K562 (cell line): ENCODE measurements at regions not wholly inside any gene's neighbourhood (a gene's known extent, or its start where the extent isn't known, plus 50 kb on each side); places are given as distances from the start of the nearest gene placed in this dataset.

ENCODE experiments used
- ESRRA ChIP-seq: fragments of 450-650 bp; IDR thresholded peaks from 2 replicates; pipeline ENCODE4 v1.6.1; 2014; ENCODE audit warnings: low read depth, mild to moderate bottlenecking, moderate library complexity, borderline replicate concordance
- KAT7 ChIP-seq: sonication (generic); formaldehyde crosslinking; IDR thresholded peaks from 2 replicates; pipeline ENCODE4 v1.8.0; 2022; ENCODE audit warnings: missing genetic modification reagents, mild to moderate bottlenecking, borderline replicate concordance
- MAFF ChIP-seq: IDR thresholded peaks from 2 replicates; pipeline ENCODE4 v1.6.1; 2012; ENCODE audit warnings: low read length, improper control_type of control experiment
- MAFG ChIP-seq: fragments of 450-650 bp; conservative IDR thresholded peaks from 2 replicates; pipeline ENCODE4 v1.6.1; 2016; ENCODE audit warnings: missing genetic modification characterization, missing compliant biosample characterization
- ZNF316 ChIP-seq: fragments of 450-650 bp; IDR thresholded peaks from 2 replicates; pipeline ENCODE4 v1.6.1; 2016
- TF ChIP-seq, protein P1 (sequence below): fragments of 200-600 bp; sonication (generic); IDR thresholded peaks from one replicate; pipeline ENCODE4 v1.6.1; 2012; ENCODE audit warnings: mild to moderate bottlenecking, low read depth, low read length, inconsistent platforms
- TF ChIP-seq, protein P2 (sequence below): fragments of 250-450 bp; sonication (Bioruptor Pico); IDR thresholded peaks from 2 replicates; pipeline ENCODE4 v1.5.0; 2021

DNA sequence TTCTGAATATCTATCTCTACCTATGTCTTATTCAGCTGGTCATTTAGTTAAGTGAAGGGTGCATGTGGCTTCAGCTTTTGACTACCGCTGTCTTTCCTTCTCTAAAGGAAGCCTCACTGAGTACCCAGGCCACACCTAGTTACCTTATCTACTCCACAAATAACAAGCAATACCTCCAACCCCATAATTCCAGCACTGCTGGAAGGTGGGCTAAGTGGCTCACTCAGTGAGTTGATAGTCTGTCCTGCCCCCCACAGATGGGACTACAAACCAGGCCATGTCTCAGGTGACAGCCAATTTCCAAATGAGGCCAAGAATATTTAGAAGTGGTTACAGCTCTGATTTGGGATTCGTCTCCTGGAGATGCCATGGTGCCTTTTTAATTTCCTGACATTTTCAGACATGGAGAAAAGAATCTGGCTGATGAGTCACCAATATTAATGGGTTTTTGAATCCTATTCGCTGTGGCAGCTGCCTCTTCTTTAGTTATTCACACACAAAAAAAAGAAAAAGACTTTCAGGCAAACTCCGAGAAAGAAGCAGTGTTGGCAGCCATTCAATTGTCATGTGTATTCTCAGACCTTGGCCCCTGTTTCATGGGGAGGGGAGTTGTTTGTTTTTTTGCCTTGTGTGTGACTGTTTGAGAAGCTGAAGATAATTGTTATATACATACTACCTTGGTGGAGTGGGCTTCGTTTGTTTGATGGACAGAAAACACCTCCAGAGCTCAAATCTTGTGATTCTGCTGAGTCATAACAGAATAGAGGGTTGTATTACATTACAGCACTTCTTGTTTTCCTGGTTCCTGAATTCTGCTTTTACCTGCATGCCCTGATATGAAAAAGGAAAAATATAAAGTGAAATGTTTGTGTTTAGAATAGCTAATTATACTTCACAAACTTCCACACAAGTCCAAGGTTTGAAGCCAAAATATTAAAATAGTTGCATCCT, 64.2 kb downstream of the SCG2 start (continued):
- TF ChIP-seq, protein P1, sequence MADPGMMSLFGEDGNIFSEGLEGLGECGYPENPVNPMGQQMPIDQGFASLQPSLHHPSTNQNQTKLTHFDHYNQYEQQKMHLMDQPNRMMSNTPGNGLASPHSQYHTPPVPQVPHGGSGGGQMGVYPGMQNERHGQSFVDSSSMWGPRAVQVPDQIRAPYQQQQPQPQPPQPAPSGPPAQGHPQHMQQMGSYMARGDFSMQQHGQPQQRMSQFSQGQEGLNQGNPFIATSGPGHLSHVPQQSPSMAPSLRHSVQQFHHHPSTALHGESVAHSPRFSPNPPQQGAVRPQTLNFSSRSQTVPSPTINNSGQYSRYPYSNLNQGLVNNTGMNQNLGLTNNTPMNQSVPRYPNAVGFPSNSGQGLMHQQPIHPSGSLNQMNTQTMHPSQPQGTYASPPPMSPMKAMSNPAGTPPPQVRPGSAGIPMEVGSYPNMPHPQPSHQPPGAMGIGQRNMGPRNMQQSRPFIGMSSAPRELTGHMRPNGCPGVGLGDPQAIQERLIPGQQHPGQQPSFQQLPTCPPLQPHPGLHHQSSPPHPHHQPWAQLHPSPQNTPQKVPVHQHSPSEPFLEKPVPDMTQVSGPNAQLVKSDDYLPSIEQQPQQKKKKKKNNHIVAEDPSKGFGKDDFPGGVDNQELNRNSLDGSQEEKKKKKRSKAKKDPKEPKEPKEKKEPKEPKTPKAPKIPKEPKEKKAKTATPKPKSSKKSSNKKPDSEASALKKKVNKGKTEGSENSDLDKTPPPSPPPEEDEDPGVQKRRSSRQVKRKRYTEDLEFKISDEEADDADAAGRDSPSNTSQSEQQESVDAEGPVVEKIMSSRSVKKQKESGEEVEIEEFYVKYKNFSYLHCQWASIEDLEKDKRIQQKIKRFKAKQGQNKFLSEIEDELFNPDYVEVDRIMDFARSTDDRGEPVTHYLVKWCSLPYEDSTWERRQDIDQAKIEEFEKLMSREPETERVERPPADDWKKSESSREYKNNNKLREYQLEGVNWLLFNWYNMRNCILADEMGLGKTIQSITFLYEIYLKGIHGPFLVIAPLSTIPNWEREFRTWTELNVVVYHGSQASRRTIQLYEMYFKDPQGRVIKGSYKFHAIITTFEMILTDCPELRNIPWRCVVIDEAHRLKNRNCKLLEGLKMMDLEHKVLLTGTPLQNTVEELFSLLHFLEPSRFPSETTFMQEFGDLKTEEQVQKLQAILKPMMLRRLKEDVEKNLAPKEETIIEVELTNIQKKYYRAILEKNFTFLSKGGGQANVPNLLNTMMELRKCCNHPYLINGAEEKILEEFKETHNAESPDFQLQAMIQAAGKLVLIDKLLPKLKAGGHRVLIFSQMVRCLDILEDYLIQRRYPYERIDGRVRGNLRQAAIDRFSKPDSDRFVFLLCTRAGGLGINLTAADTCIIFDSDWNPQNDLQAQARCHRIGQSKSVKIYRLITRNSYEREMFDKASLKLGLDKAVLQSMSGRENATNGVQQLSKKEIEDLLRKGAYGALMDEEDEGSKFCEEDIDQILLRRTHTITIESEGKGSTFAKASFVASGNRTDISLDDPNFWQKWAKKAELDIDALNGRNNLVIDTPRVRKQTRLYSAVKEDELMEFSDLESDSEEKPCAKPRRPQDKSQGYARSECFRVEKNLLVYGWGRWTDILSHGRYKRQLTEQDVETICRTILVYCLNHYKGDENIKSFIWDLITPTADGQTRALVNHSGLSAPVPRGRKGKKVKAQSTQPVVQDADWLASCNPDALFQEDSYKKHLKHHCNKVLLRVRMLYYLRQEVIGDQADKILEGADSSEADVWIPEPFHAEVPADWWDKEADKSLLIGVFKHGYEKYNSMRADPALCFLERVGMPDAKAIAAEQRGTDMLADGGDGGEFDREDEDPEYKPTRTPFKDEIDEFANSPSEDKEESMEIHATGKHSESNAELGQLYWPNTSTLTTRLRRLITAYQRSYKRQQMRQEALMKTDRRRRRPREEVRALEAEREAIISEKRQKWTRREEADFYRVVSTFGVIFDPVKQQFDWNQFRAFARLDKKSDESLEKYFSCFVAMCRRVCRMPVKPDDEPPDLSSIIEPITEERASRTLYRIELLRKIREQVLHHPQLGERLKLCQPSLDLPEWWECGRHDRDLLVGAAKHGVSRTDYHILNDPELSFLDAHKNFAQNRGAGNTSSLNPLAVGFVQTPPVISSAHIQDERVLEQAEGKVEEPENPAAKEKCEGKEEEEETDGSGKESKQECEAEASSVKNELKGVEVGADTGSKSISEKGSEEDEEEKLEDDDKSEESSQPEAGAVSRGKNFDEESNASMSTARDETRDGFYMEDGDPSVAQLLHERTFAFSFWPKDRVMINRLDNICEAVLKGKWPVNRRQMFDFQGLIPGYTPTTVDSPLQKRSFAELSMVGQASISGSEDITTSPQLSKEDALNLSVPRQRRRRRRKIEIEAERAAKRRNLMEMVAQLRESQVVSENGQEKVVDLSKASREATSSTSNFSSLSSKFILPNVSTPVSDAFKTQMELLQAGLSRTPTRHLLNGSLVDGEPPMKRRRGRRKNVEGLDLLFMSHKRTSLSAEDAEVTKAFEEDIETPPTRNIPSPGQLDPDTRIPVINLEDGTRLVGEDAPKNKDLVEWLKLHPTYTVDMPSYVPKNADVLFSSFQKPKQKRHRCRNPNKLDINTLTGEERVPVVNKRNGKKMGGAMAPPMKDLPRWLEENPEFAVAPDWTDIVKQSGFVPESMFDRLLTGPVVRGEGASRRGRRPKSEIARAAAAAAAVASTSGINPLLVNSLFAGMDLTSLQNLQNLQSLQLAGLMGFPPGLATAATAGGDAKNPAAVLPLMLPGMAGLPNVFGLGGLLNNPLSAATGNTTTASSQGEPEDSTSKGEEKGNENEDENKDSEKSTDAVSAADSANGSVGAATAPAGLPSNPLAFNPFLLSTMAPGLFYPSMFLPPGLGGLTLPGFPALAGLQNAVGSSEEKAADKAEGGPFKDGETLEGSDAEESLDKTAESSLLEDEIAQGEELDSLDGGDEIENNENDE = no peak
- TF ChIP-seq MAFF (peak; percentile 52; the same call in 1 of the 2 replicates), MAFG (tag) (peak; percentile 78), ESRRA (no peak), KAT7 (no peak), ZNF316 (peak; percentile 51)
- TF ChIP-seq, protein P2, sequence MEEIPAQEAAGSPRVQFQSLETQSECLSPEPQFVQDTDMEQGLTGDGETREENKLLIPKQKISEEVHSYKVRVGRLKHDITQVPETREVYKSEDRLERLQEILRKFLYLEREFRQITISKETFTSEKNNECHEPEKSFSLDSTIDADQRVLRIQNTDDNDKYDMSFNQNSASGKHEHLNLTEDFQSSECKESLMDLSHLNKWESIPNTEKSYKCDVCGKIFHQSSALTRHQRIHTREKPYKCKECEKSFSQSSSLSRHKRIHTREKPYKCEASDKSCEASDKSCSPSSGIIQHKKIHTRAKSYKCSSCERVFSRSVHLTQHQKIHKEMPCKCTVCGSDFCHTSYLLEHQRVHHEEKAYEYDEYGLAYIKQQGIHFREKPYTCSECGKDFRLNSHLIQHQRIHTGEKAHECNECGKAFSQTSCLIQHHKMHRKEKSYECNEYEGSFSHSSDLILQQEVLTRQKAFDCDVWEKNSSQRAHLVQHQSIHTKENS = no peak
